ENCODE measurements at regions not wholly inside any gene's neighbourhood (a gene's known extent, or its start where the extent isn't known, plus 50 kb on each side); places are given as distances from the start of the nearest gene placed in this dataset.

GRCh38 chr13:34320084-34320483, 502.1 kb downstream of the RFC3 start:
- DNase-seq (ENCODE audit: low read depth) = no peak

- no peak for DNase-seq (ENCODE audit: low read depth)
Observed at GRCh38 chr13:34322014-34322742, 504.2 kb downstream of the RFC3 start.

GRCh38 chr13:34322743-34323074, 504.8 kb downstream of the RFC3 start:
- DNase-seq (ENCODE audit: low read depth) = no peak

GRCh38 chr13:34335014-34336007, 517.4 kb downstream of the RFC3 start:
- DNase-seq (ENCODE audit: low read depth) = no peak

GRCh38 chr13:34338102-34338501, 520.2 kb downstream of the RFC3 start:
- DNase-seq (ENCODE audit: low read depth) = no peak

- DNase-seq (ENCODE audit: low read depth) = peak; percentile 59
Observed at GRCh38 chr13:34340534-34340933, 522.6 kb downstream of the RFC3 start.

GRCh38 chr13:34343413-34343940, 525.5 kb downstream of the RFC3 start:
- DNase-seq (ENCODE audit: low read depth) = no peak

GRCh38 chr13:34344816-34345215, 526.9 kb downstream of the RFC3 start:
- no peak for DNase-seq (ENCODE audit: low read depth)

GRCh38 chr13:34345258-34345965, 527.5 kb downstream of the RFC3 start:
- no peak for DNase-seq (ENCODE audit: low read depth)

GRCh38 chr13:34346626-34347025, 528.7 kb downstream of the RFC3 start:
- DNase-seq (ENCODE audit: low read depth) = peak; percentile 56

- DNase-seq (ENCODE audit: low read depth) = no peak
Observed at GRCh38 chr13:34347784-34348573, 530.0 kb downstream of the RFC3 start.

- DNase-seq (ENCODE audit: low read depth) = peak; percentile 96
Observed at GRCh38 chr13:34349091-34349722, 531.3 kb downstream of the RFC3 start.

GRCh38 chr13:34350671-34351070, 532.7 kb downstream of the RFC3 start:
- DNase-seq (ENCODE audit: low read depth) = no peak

- DNase-seq (ENCODE audit: low read depth) = no peak
Observed at GRCh38 chr13:34351134-34351533, 533.2 kb downstream of the RFC3 start.

- no peak for DNase-seq (ENCODE audit: low read depth)
Observed at GRCh38 chr13:34352958-34353357, 535.0 kb downstream of the RFC3 start.

- DNase-seq (ENCODE audit: low read depth) = no peak
Observed at GRCh38 chr13:34356686-34357434, 538.9 kb downstream of the RFC3 start.

GRCh38 chr13:34357435-34358232, 539.7 kb downstream of the RFC3 start:
- peak; percentile 83 for DNase-seq (ENCODE audit: low read depth)

GRCh38 chr13:34358811-34359513, 541.0 kb downstream of the RFC3 start:
- peak; percentile 93 for DNase-seq (ENCODE audit: low read depth)

GRCh38 chr13:34360702-34361101, 542.8 kb downstream of the RFC3 start:
- DNase-seq (ENCODE audit: low read depth) = no peak
